RWPE1 (cell line): ENCODE measurements at regions not wholly inside any gene's neighbourhood (a gene's known extent, or its start where the extent isn't known, plus 50 kb on each side); places are given as distances from the start of the nearest gene placed in this dataset.
"Not testable (repeated sequence)": the region's sequence is repeated elsewhere in the genome, so short reads cannot be mapped to it uniquely, and the experiment has no call there.

Experiments used
- CTCF ChIA-PET: fragments of 350-600 bp; sonication (Branson Sonifier 250); formaldehyde crosslinking; extraction: SDS; loops from one replicate; lab custom pipeline; 2021; lab: Yijun Ruan, JAX
- POLR2A ChIA-PET: fragments of 400-600 bp; formaldehyde crosslinking; extraction: SDS; loops from one replicate; lab custom pipeline; 2020; ENCODE audit warnings: antibody characterized with exemption; ENCODE audit not compliant: low non-redundant PET; lab: Yijun Ruan, JAX
- DNase-seq: peaks from one replicate; pipeline ENCODE4 v3.0.0; 2012; ENCODE audit warnings: low spot score
- H3K27ac ChIP-seq: fragments of 450-650 bp; 2 replicates; pipeline ENCODE4 v1.5.1; 2017
- TF ChIP-seq, protein P1 (sequence below): fragments of 450-650 bp; conservative IDR thresholded peaks from 2 replicates; pipeline ENCODE4 v1.5.1; 2017; ENCODE audit warnings: low read depth, mild to moderate bottlenecking

DNA sequence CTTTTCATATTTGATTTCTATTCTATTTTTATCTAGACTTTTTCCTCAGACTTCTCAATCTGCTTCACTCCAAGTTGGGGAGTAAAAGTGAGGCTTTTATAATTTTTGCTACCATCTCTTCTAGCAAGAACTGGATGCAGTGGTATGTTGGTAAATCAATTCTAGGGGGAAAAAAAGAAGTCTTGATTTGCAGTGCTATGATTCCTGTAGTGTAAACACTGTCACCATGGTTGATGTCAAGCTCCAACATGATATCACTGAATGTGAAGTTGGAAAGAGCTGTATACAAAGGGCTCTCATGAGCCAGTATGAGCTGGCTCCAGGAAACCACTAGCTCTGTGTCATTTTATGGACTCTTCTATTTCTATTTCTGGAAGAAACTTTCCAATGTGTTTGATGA, 439.2 kb downstream of the NTRK2 start:
- TF ChIP-seq, protein P1, sequence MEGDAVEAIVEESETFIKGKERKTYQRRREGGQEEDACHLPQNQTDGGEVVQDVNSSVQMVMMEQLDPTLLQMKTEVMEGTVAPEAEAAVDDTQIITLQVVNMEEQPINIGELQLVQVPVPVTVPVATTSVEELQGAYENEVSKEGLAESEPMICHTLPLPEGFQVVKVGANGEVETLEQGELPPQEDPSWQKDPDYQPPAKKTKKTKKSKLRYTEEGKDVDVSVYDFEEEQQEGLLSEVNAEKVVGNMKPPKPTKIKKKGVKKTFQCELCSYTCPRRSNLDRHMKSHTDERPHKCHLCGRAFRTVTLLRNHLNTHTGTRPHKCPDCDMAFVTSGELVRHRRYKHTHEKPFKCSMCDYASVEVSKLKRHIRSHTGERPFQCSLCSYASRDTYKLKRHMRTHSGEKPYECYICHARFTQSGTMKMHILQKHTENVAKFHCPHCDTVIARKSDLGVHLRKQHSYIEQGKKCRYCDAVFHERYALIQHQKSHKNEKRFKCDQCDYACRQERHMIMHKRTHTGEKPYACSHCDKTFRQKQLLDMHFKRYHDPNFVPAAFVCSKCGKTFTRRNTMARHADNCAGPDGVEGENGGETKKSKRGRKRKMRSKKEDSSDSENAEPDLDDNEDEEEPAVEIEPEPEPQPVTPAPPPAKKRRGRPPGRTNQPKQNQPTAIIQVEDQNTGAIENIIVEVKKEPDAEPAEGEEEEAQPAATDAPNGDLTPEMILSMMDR, result no peak
- no peak for DNase-seq
- ChIA-PET CTCF (no interaction called here), POLR2A (no interaction called here)
- no peak overlapping the region for H3K27ac ChIP-seq

DNA sequence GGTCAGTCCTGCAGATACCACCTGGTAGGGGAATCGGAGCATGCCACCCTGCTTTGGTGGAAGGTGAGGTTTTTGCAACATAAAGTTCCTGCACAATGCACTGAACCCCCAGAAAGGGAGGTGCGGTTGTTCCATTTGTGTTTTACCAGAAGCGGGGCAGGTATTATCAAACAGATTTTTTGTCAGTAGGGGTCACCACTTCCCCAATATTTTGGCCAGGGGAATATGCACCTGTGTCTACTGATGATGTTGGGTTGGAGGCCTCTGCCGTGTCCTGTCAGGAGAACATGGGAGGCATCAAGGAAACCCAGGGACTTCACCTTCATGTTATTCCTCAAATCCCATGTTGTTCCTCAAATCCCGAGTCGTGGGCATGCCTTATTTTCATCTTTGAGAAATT, 438.7 kb downstream of the NTRK2 start:
- TF ChIP-seq, protein P1, result no peak
- H3K27ac ChIP-seq, result no peak overlapping the region
- ChIA-PET CTCF (interaction anchor here (0.7 kb wide), 1 partner anchor 81 kb away, joined by 3 read pairs; no protein-coding TSS in a partner anchor), POLR2A (no interaction called here)
- no peak for DNase-seq

DNA sequence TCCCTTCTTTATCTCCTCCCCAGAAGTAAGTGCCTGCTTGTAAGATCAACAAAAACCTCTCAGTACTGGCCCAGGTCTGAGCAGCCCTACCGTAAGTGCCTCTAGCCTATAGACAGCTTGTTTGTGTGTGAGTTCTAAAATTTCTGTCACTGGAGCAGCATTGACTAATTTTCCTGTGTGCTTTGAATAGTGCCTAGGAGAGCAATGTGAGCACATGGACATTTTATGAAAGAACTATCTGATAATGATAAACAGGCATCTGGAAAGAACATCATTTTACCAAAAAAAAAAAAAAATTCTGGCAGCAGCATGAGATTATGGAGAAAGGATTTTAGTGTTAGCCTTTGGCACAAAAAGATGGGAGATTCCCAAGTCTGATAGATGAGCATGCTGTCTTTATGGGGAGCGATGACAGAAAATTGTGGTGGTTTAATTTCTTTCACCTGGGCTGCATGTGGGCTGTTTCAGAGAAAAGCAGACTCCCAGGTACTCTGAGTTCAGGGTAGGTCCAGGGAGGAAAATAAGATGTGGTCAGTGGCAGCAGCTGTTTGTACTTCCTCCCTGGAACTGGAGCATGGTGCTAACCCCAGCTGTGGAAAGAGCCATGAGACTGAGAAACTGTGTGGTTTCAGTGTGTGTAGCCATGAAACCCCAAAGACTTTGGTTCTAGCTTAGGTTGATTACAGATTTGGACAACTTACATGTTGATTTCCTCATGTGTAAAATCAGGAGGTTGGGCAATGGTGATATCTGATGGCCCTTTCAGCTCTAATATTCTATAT, 419.9 kb downstream of the NTRK2 start:
- TF ChIP-seq, protein P1, result no peak
- ChIA-PET POLR2A (no interaction called here), CTCF (interaction anchor here (0.7 kb wide), 1 partner anchor 109 kb away, joined by 5 read pairs; no protein-coding TSS in a partner anchor)
- DNase-seq, result no peak
- H3K27ac ChIP-seq, result no peak overlapping the region

DNA sequence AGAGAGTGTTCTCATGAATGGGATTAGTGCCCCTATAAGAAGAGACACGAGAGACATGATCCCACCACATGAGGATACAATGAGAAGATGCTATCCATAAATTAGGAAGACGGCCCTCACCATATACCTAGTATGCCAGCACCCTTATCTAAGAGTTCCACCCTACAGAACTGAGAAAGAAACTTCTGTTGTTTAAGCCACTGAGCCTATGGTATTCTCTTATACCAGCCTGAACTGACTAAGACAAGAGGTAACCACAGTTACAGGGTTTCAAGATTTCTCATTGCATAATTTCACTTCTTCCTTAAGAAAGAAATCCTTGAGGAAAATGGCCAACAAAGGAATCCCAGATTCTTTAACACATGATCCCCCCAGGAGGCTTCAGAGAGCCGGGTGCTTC, 412.4 kb downstream of the NTRK2 start:
- ChIA-PET POLR2A (no interaction called here), CTCF (no interaction called here)
- DNase-seq, result no peak
- no peak overlapping the region for H3K27ac ChIP-seq
- TF ChIP-seq, protein P1, result no peak

DNA sequence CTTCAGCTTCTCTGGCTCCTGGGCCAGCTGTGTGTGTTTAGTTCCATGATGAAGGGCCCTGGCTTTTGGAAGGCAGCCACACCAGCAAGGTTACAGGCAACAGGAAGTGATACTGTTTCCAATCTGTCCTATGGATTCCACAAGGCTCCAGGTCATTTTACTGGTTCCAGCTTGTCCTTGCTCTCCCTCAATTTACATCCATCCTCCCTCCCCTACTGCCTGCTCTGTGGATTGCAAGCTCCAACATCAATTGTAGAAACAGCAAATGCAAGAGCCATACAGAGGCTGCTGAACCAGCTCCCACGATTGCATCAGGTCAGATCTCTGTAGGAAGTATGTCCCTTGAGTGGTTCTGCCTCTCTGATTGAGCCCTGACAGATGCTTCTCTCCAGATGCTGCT, 409.8 kb downstream of the NTRK2 start:
- no peak overlapping the region for H3K27ac ChIP-seq
- no peak for DNase-seq
- TF ChIP-seq, protein P1, result no peak
- POLR2A ChIA-PET, result no interaction called here
- CTCF ChIA-PET, result interaction anchor here (0.6 kb wide), 1 partner anchor 619 kb away, joined by 4 read pairs; no protein-coding TSS in a partner anchor

DNA sequence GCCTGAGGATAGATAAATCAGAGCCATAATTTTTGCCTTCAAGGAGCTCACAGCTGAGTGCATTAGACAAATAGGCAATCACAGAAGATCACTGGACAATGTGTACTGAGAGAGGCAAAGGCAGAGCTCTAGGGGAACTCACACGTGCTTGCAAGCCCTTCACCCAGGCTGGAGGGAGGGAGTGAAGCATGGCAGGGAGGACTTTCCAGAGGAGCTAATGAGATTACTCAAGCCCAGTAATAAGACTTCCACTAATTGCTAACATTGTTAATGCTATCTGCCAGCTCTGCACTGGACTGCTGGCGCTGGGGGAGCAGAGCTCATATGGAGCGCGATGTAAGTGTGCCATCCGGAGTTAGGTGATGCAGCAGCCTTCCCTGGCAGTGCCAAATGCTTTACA, 408.4 kb downstream of the NTRK2 start:
- ChIA-PET POLR2A (no interaction called here), CTCF (no interaction called here)

DNA sequence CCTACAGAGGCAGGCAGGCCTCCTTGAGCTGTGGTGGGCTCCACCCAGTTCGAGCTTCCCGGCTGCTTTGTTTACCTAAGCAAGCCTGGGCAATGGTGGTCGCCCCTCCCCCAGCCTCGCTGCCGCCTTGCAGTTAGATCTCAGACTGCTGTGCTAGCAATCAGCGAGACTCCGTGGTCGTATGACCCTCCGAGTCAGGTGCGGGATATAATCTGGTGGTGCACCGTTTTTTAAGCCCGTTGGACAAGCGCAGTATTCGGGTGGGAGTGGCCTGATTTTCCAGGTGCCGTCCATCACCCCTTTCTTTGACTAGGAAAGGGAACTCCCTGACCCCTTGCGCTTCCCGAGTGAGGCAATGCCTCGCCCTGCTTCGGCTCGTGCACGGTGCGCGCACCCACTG, 407.6 kb downstream of the NTRK2 start:
- POLR2A ChIA-PET, DNase-seq, H3K27ac ChIP-seq, CTCF ChIA-PET: not testable (repeated sequence)

More for the DNA sequence above, 408.4 kb downstream of the NTRK2 start:
- H3K27ac ChIP-seq, result no peak overlapping the region
- TF ChIP-seq, protein P1, result no peak
- DNase-seq, result no peak
